HEK293 (cell line): ENCODE measurements at regions not wholly inside any gene's neighbourhood (a gene's known extent, or its start where the extent isn't known, plus 50 kb on each side); places are given as distances from the start of the nearest gene placed in this dataset.

Source experiments
- CTCF ChIA-PET: fragments of 350-600 bp; formaldehyde crosslinking; extraction: SDS; loops from one replicate; lab custom pipeline; 2021; ENCODE audit warnings: antibody characterized with exemption; lab: Yijun Ruan, JAX
- POLR2A ChIA-PET: fragments of 300-600 bp; formaldehyde crosslinking; extraction: SDS; loops from one replicate; lab custom pipeline; 2020; ENCODE audit warnings: antibody characterized with exemption, inconsistent platforms; lab: Yijun Ruan, JAX
- H3K27ac ChIP-seq: fragments of 200-500 bp; sonication (Bioruptor generic); 2 replicates; pipeline ENCODE4 v1.5.1; 2014; ENCODE audit warnings: low read depth, low read length, control low read depth, inconsistent platforms; ENCODE audit errors: extremely low read depth
- H3K36me3 ChIP-seq, 2 experiments: fragments of 200-500 bp in 1 of 2; sonication (Bioruptor generic) in 1 of 2; 1 replicate in 1 of 2; 2 replicates in 1 of 2; pipeline ENCODE4 v1.5.1; 2014 to 2017; ENCODE audit warnings: inconsistent platforms in 2 of 2, low read length in 2 of 2; ENCODE audit not compliant: control insufficient read depth in 2 of 2, insufficient read depth in 1 of 2
- H3K4me1 ChIP-seq: fragments of 200-500 bp; sonication (Bioruptor generic); 2 replicates; pipeline ENCODE4 v1.5.1; 2014; ENCODE audit warnings: mild to moderate bottlenecking, low read length, inconsistent platforms; ENCODE audit not compliant: control insufficient read depth, insufficient read depth
- H3K4me3 ChIP-seq: 2 replicates; pipeline ENCODE4 v1.5.1; 2011; ENCODE audit warnings: low read depth, mild to moderate bottlenecking, control low read depth, low read length, moderate library complexity
- H3K9me3 ChIP-seq: fragments of 200-500 bp; sonication (Bioruptor generic); 2 replicates; pipeline ENCODE4 v1.5.1; 2014; ENCODE audit warnings: low read depth, low read length, inconsistent platforms; ENCODE audit not compliant: control insufficient read depth, insufficient read depth
- BCL11A ChIP-seq: fragments of 450-650 bp; formaldehyde crosslinking; IDR thresholded peaks from 2 replicates; pipeline ENCODE4 v1.5.1; 2016; ENCODE audit warnings: low read depth, missing biosample characterization, missing genetic modification characterization
- BCL6B ChIP-seq: fragments of 450-650 bp; formaldehyde crosslinking; IDR thresholded peaks from 2 replicates; pipeline ENCODE4 v1.5.1; 2017; ENCODE audit warnings: missing biosample characterization, missing genetic modification characterization
- EGR2 ChIP-seq: fragments of 450-650 bp; formaldehyde crosslinking; IDR thresholded peaks from 2 replicates; pipeline ENCODE4 v1.5.1; 2016; ENCODE audit warnings: low read depth, missing biosample characterization, missing genetic modification characterization
- HOXA7 ChIP-seq: sonication (generic); formaldehyde crosslinking; IDR thresholded peaks from 2 replicates; pipeline ENCODE4 v1.8.1; 2022; ENCODE audit warnings: missing genetic modification reagents, borderline replicate concordance
- ZFP3 ChIP-seq: fragments of 450-650 bp; formaldehyde crosslinking; IDR thresholded peaks from 2 replicates; pipeline ENCODE4 v1.5.1; 2016; ENCODE audit warnings: low read depth, missing biosample characterization, missing genetic modification characterization
- ZFP37 ChIP-seq: fragments of 450-650 bp; formaldehyde crosslinking; IDR thresholded peaks from 2 replicates; pipeline ENCODE4 v1.5.1; 2016; ENCODE audit warnings: missing biosample characterization, missing genetic modification characterization
- ZNF112 ChIP-seq: fragments of 450-650 bp; formaldehyde crosslinking; IDR thresholded peaks from 2 replicates; pipeline ENCODE4 v1.5.0; 2017; ENCODE audit warnings: missing biosample characterization, missing genetic modification characterization
- ZNF146 ChIP-seq: fragments of 450-650 bp; formaldehyde crosslinking; IDR thresholded peaks from 2 replicates; pipeline ENCODE4 v1.5.1; 2016; ENCODE audit warnings: missing biosample characterization, missing genetic modification characterization
- ZNF398 ChIP-seq: fragments of 450-650 bp; formaldehyde crosslinking; IDR thresholded peaks from 2 replicates; pipeline ENCODE4 v1.5.1; 2017; ENCODE audit warnings: missing biosample characterization, missing genetic modification characterization
- ZNF433 ChIP-seq: fragments of 450-650 bp; formaldehyde crosslinking; IDR thresholded peaks from 2 replicates; pipeline ENCODE4 v1.5.1; 2016; ENCODE audit warnings: missing biosample characterization, missing genetic modification characterization, low read depth
- ZNF501 ChIP-seq: fragments of 450-650 bp; formaldehyde crosslinking; IDR thresholded peaks from 2 replicates; pipeline ENCODE4 v1.5.1; 2016; ENCODE audit warnings: missing biosample characterization, missing genetic modification characterization
- ZNF514 ChIP-seq: fragments of 450-650 bp; formaldehyde crosslinking; IDR thresholded peaks from 2 replicates; pipeline ENCODE4 v1.5.1; 2016; ENCODE audit warnings: missing biosample characterization, missing genetic modification characterization
- ZNF521 ChIP-seq: fragments of 450-650 bp; formaldehyde crosslinking; IDR thresholded peaks from 2 replicates; pipeline ENCODE4 v1.5.1; 2017; ENCODE audit warnings: missing biosample characterization, mild to moderate bottlenecking, missing genetic modification characterization
- ZNF530 ChIP-seq: fragments of 450-650 bp; formaldehyde crosslinking; IDR thresholded peaks from 2 replicates; pipeline ENCODE4 v1.5.1; 2016; ENCODE audit warnings: low read depth, missing biosample characterization, missing genetic modification characterization
- ZNF571 ChIP-seq: fragments of 450-650 bp; formaldehyde crosslinking; IDR thresholded peaks from 2 replicates; pipeline ENCODE4 v1.5.0; 2017; ENCODE audit warnings: missing biosample characterization, missing genetic modification characterization
- ZNF629 ChIP-seq: fragments of 450-650 bp; formaldehyde crosslinking; IDR thresholded peaks from 2 replicates; pipeline ENCODE4 v1.5.1; 2017; ENCODE audit warnings: missing biosample characterization, missing genetic modification characterization
- ZNF654 ChIP-seq: fragments of 450-650 bp; formaldehyde crosslinking; IDR thresholded peaks from 2 replicates; pipeline ENCODE4 v1.5.1; 2016; ENCODE audit warnings: low read depth, missing biosample characterization, missing genetic modification characterization
- ZNF747 ChIP-seq: fragments of 450-650 bp; formaldehyde crosslinking; IDR thresholded peaks from 2 replicates; pipeline ENCODE4 v1.5.1; 2016; ENCODE audit warnings: missing biosample characterization, missing genetic modification characterization
- ZNF76 ChIP-seq: fragments of 450-650 bp; formaldehyde crosslinking; IDR thresholded peaks from 2 replicates; pipeline ENCODE4; 2016; ENCODE audit warnings: low read depth, missing biosample characterization, missing genetic modification characterization, borderline replicate concordance
- ZNF785 ChIP-seq: fragments of 450-650 bp; formaldehyde crosslinking; IDR thresholded peaks from 2 replicates; pipeline ENCODE4 v1.5.1; 2016; ENCODE audit warnings: missing biosample characterization, missing genetic modification characterization
- TF ChIP-seq, protein P1 (sequence below): fragments of 450-650 bp; formaldehyde crosslinking; IDR thresholded peaks from 2 replicates; pipeline ENCODE4 v1.5.0; 2017; ENCODE audit warnings: missing biosample characterization, missing genetic modification characterization, borderline replicate concordance

GRCh38 chr13:60642552-60642951 is 245.5 kb downstream of the TDRD3 start:
- H3K4me1 ChIP-seq: no peaks in the 10 kb centered on the region
- no peaks in the 10 kb centered on the region for H3K36me3 ChIP-seq
- H3K4me3 ChIP-seq: no peak overlapping the region
- no peaks in the 10 kb centered on the region for H3K9me3 ChIP-seq
- H3K27ac ChIP-seq: no peak overlapping the region
- POLR2A ChIA-PET: no interaction called here
- CTCF ChIA-PET: interaction anchor here (1.1 kb wide), 1 partner anchor 16 kb away, joined by 3 read pairs; no protein-coding TSS in a partner anchor
- no peak for TF ChIP-seq ZNF501 (tag by site-specific recombination)
- no peak for TF ChIP-seq BCL11A
- no peak for TF ChIP-seq ZFP37
- TF ChIP-seq ZNF146 (tag by site-specific recombination): no peak

- H3K9me3 ChIP-seq: no peaks in the 10 kb centered on the region
- no peak overlapping the region for H3K4me3 ChIP-seq
- no peaks in the 10 kb centered on the region for H3K36me3 ChIP-seq
- no peaks in the 10 kb centered on the region for H3K4me1 ChIP-seq
- POLR2A ChIA-PET: no interaction called here
- TF ChIP-seq BCL6B (tag by site-specific recombination) (no peak), EGR2 (no peak), ZNF76 (tag by site-specific recombination) (no peak), HOXA7 (CRISPR knock-in tag) (no peak), ZFP3 (no peak), ZNF398 (no peak), ZNF521 (tag by site-specific recombination) (no peak), ZNF571 (no peak), ZNF112 (tag by site-specific recombination) (no peak), ZNF514 (tag by site-specific recombination) (no peak), ZNF530 (tag by site-specific recombination) (no peak), ZNF785 (tag by site-specific recombination) (no peak), ZNF747 (tag by site-specific recombination) (no peak), ZNF433 (tag by site-specific recombination) (no peak)
- no peak overlapping the region for H3K27ac ChIP-seq
- CTCF ChIA-PET: interaction anchor here (1.8 kb wide), 1 partner anchor 17 kb away, joined by 6 read pairs; no protein-coding TSS in a partner anchor
These were observed 232.1 kb downstream of the TDRD3 start for GRCh38 chr13:60629158-60629557.

- ChIA-PET POLR2A (no interaction called here), CTCF (interaction anchor here (0.5 to 3.4 kb wide), 12 partner anchors 10 to 809 kb away, joined by 3 to 14 read pairs (median 4); no protein-coding TSS in a partner anchor)
- Histone ChIP-seq H3K4me1 (no peaks in the 10 kb centered on the region), H3K36me3 (no peaks in the 10 kb centered on the region), H3K4me3 (no peak overlapping the region), H3K9me3 (no peaks in the 10 kb centered on the region), H3K27ac (no peak overlapping the region)
- TF ChIP-seq ZNF629 (tag by site-specific recombination): no peak
- peak; percentile 52 for TF ChIP-seq ZNF654 (tag by site-specific recombination)
- TF ChIP-seq, protein P1, sequence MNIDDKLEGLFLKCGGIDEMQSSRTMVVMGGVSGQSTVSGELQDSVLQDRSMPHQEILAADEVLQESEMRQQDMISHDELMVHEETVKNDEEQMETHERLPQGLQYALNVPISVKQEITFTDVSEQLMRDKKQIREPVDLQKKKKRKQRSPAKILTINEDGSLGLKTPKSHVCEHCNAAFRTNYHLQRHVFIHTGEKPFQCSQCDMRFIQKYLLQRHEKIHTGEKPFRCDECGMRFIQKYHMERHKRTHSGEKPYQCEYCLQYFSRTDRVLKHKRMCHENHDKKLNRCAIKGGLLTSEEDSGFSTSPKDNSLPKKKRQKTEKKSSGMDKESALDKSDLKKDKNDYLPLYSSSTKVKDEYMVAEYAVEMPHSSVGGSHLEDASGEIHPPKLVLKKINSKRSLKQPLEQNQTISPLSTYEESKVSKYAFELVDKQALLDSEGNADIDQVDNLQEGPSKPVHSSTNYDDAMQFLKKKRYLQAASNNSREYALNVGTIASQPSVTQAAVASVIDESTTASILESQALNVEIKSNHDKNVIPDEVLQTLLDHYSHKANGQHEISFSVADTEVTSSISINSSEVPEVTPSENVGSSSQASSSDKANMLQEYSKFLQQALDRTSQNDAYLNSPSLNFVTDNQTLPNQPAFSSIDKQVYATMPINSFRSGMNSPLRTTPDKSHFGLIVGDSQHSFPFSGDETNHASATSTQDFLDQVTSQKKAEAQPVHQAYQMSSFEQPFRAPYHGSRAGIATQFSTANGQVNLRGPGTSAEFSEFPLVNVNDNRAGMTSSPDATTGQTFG (tag by site-specific recombination): no peak
These were observed 230.2 kb downstream of the TDRD3 start for GRCh38 chr13:60627071-60627686.
